GM12891 (cell line): ENCODE measurements at regions not wholly inside any gene's neighbourhood (a gene's known extent, or its start where the extent isn't known, plus 50 kb on each side); places are given as distances from the start of the nearest gene placed in this dataset.

Experiments
- POLR2A ChIP-seq: IDR thresholded peaks from 2 replicates; pipeline ENCODE4 v1.6.1; 2011; ENCODE audit warnings: low read depth, low read length, control low read depth
- POLR2AphosphoS5 ChIP-seq: IDR thresholded peaks from 2 replicates; pipeline ENCODE4 v1.6.1; 2011; ENCODE audit warnings: low read depth, low read length, control low read depth
- TAF1 ChIP-seq: IDR thresholded peaks from 2 replicates; pipeline ENCODE4 v1.6.1; 2011; ENCODE audit warnings: low read depth, low read length, control low read depth

DNA sequence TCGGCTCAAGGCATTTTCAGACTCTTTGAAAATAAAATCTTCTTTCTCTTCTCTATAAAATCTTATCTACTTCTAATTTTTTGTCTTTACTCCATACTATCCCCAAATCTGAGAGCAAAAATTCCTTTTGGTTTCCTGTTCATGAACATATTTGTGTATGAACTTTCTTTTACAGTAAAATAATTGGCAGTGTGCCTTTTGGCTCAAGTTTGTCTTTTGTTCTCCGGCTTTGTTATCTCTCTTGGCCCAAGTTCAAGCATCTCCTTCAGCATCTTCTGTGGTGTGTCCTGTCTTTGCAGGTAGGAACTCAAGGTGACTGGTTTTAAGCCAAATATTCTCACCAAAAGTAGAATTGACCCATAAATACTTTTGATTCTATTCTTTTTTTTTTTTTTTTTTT lies 276.6 kb upstream of the FAT1 start:
- no peak for TF ChIP-seq POLR2A
- TF ChIP-seq POLR2AphosphoS5, result no peak
- no peak for TF ChIP-seq TAF1
